Embryonic facial prominence (tissue), 1 donor: ENCODE measurements at regions not wholly inside any gene's neighbourhood (a gene's known extent, or its start where the extent isn't known, plus 50 kb on each side); places are given as distances from the start of the nearest gene placed in this dataset.
"Not testable (repeated sequence)": the region's sequence is repeated elsewhere in the genome, so short reads cannot be mapped to it uniquely, and the experiment has no call there.

ENCODE experiments used
- DNase-seq: peaks from one replicate; pipeline ENCODE4 v3.0.0-alpha.2; 2016; ENCODE audit errors: extremely low spot score

DNA sequence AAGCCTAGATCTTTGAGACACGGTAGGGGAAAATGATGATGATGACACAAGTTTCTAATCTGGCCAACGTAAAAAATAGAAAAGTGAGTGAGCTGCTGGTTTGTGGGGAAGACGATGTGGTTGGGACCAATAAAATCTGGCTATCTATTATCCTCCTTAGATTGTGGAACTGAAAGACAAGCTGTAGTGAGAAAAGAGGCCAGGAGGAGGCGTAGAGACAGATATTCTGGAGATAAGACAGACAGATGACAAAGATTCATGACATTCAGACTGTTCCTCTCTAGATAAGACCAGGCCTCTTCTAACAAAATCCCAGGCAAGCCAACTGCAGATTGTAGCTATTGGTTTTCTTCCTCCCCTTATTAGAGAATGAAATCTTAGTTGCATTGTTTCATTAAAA is 376.3 kb upstream of the UBE2E3 start:
- DNase-seq: no peak

DNA sequence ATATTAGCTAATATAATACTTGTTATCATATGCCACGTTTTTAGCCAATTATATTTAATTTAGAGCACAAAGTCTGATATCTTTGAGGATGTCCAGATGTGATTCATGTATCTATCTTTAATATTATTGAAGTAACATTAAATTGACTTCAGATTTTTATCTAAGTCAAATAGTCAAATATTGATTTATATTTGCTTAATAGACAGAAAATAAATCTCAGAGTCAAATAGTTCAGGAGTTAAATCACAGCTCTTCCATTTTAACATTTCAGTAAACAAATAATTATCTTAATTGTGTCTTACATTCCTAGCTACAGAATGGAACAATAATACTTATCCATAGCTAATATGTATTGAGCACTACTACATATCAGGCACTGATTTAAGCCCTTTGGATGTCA is 379.4 kb upstream of the UBE2E3 start:
- no peak for DNase-seq

DNA sequence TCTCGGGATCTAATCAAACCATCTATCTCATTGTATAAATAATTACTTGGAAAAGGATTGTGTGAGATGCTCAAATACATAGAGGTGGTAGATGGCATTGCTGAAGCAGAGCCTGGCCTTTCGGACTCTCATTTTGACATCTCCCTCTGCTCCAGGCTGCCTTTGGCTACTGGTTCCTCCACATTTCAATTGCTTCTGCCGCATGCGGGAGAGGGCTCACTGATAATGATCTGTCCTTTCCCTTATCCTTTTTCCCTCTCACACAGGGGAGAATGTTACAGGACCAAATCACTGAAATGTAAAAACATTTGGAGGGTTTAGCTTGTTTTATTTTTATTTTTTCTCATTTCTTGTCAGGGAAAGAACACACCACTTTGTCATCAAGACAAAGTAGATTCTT is 380.6 kb upstream of the UBE2E3 start:
- no peak for DNase-seq

DNA sequence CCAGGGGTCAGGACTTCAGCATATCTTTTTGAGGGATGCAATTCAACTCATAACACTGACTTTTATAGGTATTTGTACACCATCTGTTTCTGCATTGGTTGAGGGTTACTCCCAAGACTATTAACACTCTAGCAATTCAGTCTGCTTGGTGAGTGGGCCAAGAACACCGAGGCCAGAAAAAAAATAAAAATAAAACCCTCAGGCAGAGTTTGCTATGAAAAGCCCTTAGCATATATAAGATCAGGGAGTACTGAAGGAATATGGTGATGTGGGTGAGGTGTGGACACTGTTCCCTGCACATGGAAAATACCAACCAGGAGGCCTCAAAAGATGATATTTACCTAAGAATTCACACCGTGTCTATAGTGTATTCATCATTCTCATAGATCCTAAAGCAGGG is 383.2 kb upstream of the UBE2E3 start:
- no peak for DNase-seq

DNA sequence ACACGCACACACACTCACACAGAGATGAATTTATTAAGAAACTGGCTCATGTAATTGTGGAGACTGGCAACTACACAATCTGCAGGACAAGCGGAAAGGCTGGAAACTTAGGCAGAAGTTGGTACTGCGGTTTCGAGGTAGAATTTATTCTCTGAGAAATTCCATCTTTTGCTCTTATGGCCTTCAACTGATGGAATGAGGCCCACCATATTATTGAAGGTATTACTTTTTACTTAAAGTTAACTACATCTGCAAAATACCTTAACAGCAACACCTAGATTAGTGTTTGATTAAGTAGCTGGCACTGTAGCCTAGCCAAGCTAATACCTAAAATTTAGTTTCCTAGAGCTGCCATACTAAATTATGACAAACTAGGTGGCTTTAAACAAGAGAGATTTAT is 384.0 kb upstream of the UBE2E3 start:
- DNase-seq: no peak

DNA sequence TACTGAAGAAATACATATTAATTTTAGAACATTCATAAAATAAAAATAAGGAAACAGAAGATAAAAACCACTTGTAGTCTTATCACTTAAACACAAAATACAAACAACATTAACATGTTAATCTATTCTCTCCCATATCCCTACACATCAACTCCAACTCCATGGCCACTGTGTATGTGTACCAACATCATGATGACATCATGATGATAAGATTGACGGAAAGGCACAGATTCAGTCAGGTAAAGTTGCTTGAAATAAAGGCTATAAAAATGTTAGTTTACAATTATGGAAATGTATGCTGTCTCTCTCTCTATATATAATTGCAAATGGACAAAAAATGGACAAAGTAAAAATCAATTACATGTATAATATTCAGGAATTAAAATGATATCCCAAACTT is 388.5 kb upstream of the UBE2E3 start:
- no peak for DNase-seq

DNA sequence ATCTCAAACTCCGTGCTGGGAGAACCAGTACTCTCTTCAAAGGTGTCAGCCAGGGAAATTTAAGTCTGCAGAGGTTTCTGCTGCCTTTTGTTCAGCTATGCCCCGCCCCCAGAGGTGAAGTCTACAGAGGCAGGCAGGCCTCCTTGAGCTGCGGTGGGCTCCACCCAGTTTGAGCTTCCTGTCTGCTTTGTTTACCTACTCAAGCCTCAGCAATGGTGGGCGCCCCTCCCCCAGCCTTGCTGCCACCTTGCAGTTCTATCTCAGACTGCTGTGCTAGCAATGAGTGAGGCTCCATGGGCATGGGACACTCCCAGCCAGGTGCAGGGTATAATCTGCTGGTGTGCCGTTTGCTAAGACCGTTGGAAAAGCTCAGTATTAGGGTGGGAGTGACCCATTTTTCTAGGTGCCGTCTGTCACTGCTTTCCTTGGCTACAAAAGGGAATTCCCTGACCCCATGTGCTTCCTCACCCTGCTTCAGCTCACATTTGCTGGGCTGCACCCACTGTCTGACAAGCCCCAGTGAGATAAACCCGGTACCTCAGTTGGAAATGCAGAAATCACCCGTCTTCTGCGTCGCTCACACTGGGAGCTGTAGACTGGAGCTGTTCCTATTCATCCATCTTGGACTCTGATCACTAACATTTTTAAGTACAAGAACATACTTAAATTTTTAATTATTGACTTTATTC is 389.2 kb upstream of the UBE2E3 start:
- not testable (repeated sequence) for DNase-seq

DNA sequence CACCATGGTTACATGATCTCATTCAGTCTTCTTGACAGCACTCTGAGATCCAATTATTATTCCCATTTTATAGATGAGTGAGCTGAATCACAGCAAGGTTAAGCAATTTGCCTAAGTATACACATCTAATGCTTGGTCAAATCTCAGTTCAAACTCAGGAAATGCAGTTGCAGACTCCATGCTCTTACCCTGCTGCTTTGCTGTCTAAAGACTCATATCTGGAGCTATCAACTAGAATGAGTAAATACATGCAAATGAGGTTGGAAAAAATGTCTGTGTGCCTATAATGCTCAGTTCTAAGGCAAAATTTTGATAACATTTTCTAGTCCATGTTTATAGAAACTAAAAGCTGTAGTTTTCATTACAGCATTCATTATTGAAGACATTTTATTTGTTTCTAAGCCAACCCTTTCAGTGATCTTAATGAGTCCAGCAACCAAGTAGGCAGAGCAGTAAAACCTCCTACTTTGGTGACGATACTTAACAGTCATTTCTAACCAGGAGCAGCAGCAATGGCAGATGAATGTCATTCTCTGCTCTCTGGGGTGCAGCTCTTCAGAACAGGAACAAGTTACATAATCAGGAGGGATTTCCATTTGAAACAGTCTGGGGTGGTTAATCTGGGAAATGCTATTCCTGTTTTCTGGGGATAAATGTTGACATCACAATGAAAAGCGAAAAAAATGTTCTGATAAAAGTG is 396.8 kb upstream of the UBE2E3 start:
- DNase-seq: no peak

DNA sequence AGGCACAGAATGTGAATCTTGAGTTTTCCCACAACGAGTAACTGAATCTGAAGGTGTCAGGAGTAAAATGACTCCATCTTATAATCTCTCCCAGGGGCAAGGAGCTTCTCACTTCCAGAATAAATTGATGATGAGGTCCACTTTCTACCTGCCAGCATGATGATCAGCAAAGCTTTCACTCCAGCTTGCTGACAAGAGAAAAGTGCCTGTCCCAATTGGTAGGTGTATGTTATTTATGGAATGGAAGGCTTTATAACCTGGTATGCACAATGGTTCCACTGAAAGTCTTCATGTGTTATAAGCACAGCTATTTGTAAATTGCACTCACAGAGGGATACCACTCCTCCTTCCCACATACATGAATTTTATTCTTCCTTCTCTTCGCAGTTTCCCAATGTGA is 401.0 kb upstream of the UBE2E3 start:
- no peak for DNase-seq

DNA sequence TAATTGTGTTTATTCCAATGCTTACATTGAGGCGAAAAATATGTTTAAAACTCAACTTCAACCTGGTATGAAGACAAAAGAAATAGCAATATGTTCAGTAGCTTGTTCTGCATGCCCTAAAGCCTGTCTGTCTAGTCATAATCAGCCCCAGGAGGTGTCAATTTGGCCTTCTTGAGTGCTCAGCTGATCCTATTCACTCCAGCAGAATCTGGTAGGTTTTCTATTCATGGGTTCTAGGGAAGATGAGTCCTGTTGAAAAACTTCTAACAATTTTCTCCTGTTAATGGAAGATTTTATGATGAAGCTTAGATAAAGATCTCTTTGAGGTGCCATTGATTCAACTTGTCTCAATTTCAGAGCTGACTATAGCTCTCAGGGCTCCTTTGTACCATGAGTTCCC is 402.0 kb upstream of the UBE2E3 start:
- no peak for DNase-seq

DNA sequence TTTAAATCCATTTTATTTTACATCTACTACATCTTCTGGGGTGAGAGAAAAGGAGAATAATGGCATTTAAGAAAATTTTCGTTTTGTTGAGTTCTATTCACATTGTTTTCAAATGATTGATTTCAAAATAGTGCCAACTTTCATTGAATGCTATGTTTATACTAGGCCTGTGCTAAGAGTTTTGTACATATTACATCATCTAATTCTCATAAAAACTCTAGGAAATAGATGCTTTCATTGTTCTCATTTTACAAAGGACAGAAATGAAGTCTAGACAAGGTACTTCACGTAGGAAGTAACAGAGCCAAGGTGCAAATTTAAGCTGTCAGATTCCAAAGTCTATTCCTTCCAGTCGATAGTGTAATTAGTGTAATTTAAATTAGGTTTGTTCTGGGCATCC is 402.8 kb upstream of the UBE2E3 start:
- DNase-seq: no peak

DNA sequence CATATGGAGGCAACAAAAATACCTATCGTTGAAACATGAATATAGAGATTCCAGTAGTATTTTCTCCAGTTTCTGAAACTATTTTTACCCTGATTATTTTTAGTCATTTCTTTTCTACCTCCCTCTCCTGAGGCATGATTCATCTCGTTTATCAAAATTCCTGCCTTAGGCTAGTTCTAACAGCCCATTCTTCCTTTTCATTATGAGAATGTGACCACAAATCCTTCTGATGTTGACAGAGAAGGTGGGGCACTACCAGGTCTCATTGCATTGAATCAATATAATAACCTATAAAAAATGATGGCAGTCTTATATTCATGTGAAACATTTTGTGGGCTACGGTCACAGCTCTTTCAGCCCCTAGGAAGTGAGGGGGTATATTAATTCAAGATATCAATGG is 406.5 kb upstream of the UBE2E3 start:
- no peak for DNase-seq

DNA sequence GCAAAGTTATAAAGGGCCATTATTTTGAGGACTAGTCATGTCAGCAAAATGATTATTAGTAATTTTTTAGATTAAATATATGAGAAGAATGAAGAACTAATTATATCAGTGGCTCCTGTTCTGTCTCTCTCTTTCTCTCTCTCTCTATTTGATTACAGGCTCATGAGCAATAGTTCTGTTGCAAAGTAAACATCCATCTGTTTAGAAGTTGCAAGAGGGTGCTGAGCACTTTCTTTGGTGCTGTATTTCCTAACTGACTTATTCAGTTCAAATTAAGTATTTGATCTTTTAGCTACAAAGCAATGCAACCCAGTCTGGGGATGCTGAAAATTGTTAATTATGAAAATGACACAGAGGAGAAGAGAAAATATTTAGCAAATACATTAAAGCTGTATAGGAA is 408.1 kb upstream of the UBE2E3 start:
- no peak for DNase-seq

DNA sequence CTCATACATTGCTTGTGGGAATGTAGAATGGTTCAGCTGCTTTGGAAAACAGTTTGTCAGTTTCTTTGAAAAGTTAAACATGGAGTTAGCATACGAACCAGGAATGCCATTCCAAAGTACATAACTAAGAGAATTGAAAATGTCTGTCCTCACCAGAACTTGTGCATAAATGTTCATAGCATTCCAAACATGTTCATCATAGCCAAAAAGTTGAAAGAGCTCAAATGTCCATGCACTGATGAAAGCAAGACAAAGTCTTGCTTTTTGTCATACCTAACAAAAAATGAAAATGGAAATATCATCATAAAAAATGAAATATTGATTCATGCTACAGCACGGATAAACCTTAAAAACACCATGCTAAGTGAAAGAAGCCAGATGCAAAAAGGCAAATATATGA is 408.8 kb upstream of the UBE2E3 start:
- no peak for DNase-seq

DNA sequence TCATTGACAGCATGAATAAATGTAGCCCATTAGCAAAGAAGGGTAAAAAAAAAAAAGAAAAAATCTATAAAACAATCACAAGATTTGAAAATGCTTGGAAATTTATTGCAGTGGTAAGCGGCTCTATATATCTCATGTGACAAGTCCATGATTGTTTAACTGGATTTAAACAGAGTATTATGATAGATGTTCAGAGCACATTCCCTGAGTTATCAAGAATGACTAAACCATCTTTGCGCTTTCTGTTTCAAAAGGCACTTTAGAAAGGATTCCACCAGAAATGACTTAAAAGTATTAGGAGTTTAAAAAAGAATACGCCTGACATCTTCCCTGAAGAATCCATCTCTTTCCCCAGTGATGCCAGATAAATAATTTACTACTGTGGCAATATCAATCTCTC is 409.5 kb upstream of the UBE2E3 start:
- no peak for DNase-seq

DNA sequence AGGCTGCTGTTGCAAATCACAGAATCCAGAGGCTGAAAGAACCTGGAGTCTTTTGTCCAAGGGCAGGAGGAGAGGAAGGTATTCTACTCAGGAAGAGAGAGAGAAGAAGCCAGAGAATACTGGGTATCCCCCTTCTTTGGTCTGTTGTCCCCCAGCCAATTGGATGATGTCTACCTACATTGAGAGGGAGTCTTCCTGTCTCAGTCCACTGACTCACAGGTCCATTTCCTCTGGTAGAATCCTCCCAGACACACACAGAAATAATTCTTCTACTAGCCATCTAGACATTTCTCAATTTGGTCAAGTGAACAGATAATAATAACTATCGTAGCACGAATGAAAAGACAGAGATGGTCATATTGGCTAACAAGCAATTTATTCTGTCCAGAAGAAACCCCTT is 416.4 kb upstream of the UBE2E3 start:
- DNase-seq: no peak

DNA sequence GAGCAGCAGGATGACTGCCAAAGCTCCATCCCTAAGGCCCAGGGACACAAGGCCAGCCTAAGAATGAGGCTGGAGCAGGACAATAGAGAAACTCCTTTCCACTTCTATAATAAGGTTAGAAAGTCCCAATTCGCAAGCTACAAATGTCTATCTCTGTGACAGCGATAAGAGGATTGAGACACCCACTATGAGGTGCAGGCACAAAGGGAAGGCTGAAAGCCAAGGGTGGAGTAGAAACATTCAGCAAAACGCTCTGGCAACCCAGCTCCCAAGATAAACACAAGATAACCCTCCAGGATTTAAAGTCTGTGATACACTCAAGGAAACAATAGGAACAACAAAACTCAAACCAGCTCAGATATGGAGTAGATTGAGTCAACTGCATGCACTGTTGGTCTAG is 418.0 kb upstream of the UBE2E3 start:
- no peak for DNase-seq

DNA sequence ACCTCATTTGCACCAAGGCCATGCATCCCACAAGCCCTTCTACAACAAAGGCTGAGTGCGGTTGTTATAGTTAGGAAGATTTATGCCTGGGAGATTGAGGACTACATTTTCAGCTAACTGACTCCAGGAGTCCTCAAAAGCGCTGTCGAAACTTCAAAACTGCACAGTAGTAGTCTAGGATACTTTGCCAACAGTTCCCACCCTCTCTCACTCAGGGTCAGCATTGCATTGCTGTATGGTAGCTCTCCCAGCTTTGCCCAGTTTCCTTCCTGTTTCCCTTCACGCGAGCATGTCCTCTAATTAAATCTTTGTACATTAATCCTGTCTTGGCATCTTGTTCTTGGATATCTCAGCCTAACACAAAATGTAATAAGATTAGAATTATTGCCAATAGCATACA is 420.6 kb upstream of the UBE2E3 start:
- DNase-seq: no peak

DNA sequence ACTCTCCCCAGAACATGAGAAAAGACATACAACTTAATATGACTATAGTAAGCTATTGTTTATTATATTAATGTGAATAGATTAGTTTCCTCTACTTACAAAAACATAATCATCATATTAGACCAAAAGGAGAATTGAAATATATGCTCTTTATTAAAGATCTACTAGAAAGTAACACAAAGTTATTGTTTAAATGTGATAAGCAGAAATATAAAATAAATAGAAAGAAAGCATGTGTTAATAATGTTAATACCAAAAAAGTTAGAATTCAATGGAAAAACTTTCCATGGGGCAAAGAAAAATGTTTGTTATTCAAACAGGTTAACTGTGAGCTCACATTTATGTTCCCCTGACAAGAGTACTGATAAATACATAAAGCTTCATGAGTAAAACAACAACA is 421.4 kb upstream of the UBE2E3 start:
- no peak for DNase-seq

DNA sequence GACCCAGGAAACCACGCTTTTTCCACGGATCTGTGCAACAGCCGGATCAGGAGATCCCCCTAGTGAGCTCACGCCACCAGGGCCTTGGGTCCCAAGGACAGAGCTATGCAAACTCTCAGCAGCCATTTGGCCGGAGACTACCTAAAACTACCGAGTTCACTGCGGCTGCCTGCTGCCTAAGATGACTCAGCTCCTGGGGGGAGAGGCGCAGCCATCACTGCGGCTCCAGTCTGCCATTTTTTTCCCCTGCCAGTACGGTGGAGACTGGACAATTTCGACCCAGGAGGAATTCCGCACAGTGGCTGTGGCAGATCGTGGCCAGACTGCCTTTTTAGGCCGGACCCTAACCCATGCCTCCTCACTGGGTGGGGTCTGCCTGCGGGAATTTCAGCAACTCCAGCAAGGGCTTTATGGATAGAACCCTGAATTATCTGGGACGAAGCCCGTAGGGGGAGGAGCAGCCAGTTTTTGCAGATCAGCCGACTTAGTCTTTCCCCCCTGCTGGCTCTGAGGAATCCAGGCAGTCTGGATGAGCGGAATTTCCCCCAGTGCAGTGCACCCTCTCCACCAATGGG is 424.9 kb upstream of the UBE2E3 start:
- DNase-seq: no peak

DNA sequence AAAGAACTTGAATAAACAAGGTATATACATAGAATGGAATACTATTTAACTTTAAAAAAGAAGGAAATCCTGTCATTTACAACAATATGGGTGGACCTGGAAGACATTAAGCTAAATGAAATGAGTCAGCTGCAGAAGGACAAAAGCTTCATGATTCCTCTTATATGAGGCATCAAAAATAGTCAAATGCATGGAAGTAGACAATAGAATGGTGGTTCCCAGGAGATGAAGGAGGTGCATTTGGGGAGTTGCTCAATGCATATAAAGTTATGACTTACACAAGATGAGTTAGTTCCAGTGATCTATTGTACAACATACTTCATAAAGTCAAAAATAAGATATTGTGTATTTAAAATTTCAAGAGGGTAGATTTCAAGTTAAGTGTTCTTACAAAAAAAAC is 426.1 kb upstream of the UBE2E3 start:
- no peak for DNase-seq

DNA sequence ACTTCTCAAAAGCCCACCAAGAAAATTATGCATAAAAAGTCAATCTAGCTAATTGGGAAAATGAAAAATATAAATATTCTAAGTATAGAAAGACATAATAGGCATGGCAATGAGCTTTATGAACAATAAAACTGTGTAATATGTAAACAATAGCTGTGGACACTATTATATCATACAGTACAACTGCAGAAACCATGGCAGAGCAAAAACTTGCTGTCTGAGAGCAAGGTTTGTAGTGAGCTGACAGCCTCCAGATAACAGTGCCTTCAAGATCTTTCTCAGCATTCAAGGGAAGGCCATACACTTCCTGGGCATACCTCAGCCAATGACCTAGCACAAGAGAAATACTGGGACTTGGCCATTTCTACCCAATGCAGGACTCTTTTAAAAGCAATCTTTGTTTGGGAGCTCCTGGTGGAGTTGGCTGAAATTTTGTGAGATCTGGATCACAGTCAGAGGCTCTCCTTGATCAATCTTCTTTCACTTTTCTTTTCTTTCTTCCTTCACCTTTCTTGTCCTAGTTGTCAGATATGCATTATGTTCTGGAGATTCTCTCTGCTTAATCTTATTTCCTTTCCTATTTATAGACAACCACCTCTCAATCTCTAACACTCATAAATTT is 427.2 kb upstream of the UBE2E3 start:
- DNase-seq: no peak

DNA sequence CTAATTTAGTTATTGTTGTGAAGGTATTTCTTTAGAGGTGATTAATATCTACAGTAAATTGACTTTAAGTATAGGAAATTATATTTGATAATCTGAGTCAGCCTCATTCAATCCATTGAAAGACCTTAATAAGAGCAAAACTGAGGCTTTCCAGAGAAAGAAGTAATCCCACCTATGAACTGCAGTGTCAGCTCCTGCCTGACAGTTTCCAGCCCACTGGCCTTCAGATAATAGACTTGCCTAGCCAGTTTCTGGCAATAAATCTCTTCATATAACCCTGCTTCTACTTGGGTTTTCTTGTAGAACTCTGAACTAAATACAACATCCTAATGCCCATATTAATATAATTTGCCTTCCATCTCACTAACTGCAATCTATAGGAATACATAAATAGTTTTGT is 437.9 kb upstream of the UBE2E3 start:
- DNase-seq: no peak
